HG03442 (cell line): ENCODE measurements at regions not wholly inside any gene's neighbourhood (a gene's known extent, or its start where the extent isn't known, plus 50 kb on each side); places are given as distances from the start of the nearest gene placed in this dataset.
A peak's percentile ranks its signal among the peaks of the same experiment; 100 is the strongest.
"Not testable (repeated sequence)": the region's sequence is repeated elsewhere in the genome, so short reads cannot be mapped to it uniquely, and the experiment has no call there.

Experiments
- ATAC-seq: cut with Tn5 transposase; IDR thresholded peaks from one replicate; pipeline ENCODE4 v1.9.1; 2021; ENCODE audit warnings: mild to moderate bottlenecking, moderate library complexity; ENCODE audit not compliant: unreplicated experiment

DNA sequence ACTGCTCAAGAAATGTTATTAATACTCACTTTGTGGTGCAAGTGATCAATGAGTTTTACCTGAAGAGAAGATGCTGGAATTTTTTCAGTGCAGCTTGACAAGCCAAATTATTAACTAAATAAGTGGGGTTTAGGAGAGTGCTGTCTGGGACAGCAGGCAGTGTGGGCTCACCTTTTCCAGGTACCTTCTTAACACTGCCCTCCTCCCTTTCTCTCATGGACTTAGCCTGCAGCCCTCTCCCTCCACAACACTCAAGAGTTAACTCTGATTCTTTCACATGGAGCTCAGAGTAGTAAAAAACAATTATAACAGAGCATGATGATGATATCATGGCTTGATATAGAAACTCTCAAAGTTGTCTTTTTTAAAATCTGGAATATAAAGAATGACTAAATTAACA, 404.8 kb upstream of the SLC30A5 start:
- ATAC-seq, result no peak

DNA sequence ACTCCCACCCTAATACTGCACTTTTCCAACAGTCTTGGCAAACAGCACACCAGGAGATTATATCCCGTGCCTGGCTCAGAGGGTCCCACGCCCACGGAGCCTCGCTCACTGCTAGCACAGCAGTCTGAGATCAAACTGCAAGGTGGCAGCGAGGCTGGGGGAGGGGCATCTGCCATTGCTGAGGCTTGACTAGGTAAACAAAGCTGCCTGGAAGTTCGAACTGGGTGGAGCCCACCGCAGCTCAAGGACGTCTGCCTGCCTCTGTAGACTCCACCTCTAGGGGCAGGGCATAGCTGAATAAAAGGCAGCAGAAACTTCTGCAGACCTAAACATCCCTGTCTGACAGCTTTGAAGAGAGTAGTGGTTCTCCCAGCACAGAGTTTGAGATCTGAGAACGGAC, 401.9 kb upstream of the SLC30A5 start:
- ATAC-seq, result not testable (repeated sequence)

DNA sequence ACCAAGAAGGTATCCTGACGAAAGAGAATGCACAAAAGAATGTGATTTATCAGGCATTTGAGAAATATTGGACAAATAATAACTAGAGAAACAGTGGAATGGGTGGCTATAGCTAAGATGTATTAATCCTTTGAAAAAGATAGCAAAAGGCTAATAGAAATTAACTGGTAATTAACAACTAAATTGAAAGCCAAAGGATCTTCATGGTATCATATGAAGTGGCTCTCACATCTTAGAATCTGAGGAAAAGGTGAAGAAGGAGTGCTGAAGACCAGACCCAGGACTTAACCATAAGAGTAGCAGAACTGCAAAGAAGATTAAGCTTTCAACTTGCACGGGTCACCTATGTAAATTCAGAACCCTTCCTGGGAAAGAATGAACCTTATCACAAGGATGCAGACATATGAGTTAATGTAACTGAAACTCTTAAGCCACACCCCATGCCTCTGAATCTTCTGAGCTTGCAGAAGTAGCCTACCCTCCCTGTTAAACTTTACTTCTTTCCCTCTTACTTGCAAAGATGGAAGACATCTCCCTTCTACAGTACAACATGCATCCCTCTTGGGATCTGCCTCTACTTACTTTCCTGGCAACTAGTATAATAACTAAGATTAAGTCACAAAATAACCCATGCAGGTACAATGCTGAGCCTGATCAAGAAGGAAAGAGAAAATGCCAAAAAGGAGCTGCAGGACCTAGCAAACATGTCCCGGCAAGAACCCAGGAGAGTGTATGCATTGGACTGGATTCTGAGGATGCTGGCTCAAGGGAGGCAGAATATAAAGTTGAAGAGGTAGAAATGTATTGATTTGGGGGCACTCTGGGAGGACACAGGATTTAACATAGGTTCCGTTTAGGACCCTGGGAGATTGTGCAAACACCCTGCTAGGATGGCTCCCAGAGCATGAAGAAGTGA, 395.5 kb upstream of the SLC30A5 start:
- no peak for ATAC-seq

DNA sequence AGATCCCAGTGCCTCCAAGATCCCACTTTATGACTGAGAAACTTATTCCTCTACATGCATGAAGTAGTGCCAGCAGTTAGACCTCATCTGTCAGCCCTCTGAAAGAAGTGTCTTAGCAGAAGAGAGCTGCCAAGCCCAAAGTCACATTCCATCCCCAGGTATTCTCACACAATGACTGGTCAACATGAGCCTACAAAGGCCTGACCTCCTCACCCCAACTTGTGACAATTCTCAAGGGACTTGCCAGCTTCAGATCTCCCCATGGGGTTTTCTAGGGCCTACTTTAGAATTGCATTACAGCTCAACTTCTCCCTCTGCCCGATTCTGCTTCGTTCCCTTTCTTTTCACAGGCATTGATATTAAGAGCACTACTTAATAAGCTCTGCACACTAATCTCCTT, 393.8 kb upstream of the SLC30A5 start:
- peak; percentile 54 for ATAC-seq

DNA sequence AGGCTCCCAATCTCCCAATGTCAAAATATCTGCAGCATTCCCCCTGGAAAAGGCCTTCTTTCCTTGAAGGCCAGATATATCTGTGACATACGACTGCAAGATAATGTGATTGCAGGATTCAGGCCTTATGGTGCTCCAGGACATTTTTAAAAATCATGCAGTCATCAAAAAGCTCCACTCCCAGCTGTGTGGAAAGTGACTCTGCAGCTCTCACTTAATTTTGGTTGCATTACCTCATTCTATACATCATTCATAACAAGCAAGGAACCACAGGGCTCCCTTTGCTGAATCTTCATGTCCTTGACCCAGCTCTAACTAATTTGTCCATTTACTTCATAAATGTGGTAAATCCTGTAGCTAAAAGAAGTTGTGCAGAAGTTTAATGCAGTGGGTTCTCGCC, 386.2 kb upstream of the SLC30A5 start:
- no peak for ATAC-seq

DNA sequence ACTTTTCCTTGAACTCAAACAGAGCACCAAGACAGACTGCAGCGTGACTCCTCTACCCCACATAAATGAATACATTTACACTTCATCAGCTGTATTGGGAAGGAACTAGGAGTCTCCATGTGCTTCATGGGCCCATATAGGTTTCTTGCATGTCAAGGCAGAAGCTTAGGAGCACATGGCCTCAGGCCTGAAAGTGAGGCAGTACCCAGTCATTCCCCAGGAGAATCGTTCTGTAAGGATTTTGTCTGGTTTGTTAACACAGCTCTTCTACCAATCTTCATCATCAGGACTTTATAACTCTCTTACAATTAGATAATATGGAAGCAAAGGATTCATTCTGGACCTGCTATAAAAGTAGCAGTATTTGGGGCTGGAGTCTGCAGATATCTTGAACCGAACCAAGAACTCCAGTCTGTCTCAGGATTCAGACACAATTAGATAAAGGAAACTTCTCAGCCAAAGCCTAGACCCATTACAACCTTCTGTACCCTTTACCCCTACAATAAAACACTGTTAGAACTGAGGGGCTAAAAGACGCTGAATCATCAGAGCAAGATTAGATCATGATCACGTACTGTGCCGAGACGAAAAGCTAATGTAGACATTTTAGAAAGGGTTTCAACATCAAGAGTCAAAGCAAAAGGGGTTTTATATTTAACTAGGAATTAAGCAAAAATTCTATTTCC, 385.5 kb upstream of the SLC30A5 start:
- ATAC-seq, result no peak

DNA sequence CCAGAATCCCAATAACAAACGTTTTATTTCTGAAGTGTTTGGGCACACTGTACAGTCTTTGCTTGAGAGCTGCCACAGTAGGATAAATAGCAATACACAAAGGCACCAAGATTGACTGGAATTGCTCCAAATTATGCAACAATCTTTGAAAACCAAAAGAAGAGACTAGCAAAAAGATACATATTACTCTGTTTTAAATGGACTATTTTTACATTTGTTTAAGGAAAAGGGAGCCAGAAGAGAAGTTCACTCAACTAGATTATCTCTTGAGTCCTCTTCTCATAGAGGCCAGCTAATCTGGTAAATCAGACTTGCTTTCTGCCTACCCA, 385.0 kb upstream of the SLC30A5 start:
- ATAC-seq, result no peak

DNA sequence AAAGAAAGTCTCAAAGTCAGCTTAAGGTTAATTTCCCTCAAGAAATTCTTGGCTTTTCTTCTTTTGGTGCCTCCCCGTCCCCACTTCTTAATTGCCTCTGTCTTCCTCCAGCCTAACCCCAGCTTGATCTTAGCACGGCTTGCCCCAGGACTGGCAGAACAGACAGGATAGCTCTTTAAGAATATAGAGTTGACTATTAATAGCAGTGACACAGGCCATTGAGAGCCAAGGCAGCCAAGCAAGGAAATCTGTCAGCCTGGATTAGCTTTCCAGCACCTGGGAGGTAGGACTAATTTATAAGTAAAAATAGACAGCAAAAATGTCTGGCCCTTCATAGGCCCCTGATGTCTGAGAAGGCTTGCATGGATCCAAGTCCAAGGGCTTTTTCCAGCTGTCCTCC, 384.6 kb upstream of the SLC30A5 start:
- no peak for ATAC-seq

DNA sequence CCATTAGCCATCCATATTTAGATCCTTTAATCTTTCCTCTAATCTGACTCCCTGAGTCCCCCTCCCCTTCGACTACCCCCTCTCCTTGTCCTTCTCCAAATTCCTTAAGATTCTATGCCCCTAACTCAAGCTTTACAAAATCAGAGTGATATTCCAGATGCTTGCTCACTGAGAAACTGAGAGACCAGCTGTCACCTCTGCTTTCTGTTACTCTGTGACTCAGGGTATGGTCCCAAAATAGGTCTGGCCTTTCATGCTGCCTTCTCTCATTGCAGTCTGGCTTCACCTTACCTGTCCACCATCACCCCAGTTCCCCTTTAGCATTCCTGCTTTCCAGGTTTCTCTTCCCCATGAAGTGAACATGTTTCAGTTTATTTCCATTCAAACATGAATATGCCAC, 383.3 kb upstream of the SLC30A5 start:
- ATAC-seq, result peak; percentile 39

DNA sequence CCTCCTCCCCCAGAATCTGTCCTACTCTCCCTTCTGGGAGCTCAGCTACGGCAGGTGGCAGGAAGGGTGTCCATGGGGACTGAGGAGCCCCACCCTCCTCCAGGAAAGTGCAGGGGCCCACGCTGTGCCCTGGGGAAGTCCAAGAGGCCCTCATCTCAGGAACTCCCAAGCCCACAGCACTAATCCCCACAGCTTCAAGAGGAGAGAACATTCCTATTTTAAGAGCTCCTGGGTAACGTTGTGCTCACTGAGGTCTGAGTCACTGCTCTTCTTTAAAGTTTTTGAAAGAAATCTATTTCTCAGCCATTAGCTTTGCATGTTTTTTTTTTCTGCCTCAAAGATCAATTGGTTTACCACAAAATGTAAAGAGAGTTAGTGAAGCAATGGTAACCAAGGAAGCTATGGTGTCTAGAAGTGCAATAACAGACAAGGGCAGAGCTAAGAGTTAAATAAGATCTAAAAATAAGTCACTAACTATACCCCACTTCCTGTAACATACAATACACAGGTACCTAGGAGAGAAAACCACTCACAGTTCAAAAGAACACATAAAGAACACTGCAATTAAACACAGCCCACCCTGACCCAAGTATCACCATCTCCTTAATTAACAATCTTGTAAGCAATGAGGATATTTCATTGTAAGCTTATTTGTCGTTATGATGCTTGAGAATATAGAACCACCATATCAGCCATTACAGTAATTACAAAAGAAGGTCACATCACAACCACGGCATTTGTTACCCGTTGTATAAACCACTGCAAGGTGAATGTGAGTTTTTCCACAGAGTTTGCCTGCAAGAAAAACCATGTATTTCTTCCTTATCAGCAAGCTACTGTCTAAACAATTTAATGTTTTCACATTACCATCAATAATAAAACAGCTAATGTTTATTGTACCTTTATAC, 382.3 kb upstream of the SLC30A5 start:
- peak; percentile 91 for ATAC-seq

DNA sequence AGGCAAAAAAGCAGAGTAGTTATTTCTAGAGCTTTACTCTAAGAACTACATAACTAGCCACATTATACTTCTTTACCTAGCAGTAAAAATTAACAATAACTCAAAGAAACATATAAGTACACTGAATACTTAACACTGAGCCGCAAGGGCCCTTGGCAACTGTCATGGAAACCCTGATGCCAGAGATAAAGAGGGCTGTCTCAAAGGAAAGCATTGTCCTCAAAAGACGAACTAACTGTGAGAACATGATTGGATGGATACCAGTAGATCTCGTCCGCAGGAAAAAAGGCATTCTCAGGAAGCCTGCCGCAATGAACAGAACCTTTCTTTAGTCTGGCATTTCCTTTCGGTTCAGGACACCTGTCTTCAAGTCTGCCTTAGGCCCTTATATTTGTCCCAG, 379.0 kb upstream of the SLC30A5 start:
- no peak for ATAC-seq

DNA sequence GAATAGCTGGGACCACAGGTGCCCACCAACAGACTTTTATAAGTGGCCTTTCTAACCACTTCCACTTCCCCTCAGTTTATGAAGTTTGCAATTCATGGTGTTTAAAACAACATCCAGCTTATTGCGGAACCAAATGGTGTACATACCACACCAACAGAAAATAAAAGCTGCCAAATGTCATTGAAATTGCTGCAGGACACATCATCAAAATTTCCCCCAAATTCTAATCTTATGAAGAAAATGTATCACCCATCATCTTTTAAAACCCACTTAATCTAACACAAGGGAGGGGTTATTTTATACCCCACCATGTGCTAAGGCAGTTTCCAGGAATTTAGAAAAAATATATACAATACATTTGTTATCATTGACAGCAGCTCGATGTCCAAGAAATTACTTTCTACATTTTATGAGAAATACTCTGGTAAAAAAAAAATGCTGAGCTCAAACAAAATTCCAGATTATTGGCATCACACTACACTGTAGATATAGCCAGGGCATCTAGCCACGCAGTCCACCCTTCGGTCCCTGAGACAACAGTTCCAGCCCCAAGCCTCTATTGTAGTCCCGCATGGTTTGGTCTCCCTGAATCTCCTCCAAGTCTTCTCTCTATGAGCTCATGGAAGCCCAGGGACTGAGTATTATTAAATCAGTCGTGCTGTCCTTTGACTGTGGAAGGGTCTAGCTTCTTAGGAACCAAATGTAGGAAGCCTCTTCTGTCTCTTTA, 372.8 kb upstream of the SLC30A5 start:
- no peak for ATAC-seq

DNA sequence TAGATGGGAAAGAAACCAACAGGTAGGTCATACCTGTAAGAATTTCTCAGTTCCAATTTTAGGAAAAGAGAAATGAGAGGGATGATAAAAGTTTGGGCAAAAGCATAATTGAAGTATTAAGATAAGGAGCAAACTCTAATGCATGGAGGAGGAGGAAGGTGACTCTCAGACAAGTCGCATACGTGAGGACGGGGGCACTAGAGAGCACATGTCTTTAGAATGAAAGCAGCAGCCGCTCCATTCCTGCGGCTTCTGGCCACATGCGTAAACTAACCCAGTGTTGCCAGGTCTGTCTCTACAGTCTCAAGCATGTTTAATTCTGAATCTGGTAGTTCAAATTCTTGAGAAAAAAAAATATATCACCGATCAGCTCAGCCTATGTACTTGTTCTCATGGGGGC, 371.5 kb upstream of the SLC30A5 start:
- no peak for ATAC-seq

DNA sequence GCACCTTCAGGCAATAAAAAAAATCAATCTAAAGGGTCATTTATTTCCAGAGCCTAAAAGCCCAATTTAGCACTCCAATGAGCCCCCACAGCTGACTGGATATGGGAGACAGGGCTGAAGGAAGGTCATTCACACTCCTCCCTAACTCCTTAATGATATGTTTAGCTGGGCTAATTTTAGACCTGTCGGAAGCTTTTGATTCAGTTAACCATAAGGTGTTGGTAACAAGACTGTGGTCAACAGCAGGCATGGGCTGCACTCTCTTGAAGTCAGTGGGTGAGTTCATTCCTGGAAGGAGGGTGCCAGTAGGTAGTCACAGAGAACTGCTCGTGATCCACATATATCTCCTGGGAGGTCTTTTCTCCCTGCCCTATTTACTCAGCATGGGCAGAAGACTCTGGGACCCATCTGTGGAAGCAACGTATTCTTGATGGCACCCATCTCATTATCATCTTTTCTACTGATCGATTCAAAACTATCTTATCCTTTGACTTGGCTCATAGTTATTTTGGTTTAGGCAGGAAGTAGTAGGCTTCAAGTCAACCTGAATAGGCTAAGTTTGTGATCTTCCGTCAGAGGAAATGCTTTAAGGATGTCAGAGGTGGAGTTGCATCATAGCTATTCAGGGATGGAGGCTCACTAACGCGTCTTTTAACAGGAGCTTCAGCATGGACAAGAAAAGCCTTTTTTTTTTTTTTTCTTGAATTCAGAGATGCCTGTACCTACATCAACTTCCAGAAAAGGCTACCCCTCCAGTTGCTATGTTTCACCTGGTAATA, 367.7 kb upstream of the SLC30A5 start:
- no peak for ATAC-seq

DNA sequence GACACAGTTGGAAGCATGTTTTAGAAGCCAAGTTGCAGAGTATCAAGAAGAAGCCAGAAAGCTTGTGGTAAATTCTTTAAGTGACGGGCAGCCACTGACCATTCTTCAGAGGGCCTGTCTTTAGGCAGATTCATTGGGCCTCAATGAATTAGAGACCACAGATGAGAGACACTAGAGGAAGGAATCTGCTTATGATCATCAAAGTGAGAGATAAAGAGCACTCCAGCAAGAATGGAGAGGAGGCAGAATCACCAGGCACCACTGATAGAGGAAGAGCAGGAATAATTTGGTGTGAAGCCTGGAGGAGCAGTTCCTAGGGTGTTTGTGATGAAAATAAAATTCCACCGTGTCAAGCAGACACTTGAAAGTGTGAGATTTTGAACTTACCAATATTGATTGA, 365.9 kb upstream of the SLC30A5 start:
- ATAC-seq, result no peak

DNA sequence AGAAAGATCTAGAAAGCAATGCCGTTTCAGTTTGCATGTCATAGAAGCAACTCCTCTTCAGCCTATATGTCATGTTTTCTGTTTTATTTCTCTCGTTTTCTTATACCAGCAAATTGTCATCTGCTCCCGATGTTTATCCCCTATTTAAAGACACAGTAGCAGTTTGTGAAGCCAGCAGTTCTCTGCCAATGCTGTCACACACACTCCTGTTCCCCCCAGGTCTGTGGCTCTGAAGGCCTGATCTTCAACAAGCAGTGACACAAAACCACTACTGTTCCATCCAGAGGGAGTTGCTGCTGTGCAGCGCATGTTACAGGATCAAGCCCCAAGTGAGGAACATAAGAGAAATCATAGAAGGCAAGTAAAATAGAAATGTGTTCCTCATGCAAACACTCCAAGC, 364.1 kb upstream of the SLC30A5 start:
- ATAC-seq, result no peak

DNA sequence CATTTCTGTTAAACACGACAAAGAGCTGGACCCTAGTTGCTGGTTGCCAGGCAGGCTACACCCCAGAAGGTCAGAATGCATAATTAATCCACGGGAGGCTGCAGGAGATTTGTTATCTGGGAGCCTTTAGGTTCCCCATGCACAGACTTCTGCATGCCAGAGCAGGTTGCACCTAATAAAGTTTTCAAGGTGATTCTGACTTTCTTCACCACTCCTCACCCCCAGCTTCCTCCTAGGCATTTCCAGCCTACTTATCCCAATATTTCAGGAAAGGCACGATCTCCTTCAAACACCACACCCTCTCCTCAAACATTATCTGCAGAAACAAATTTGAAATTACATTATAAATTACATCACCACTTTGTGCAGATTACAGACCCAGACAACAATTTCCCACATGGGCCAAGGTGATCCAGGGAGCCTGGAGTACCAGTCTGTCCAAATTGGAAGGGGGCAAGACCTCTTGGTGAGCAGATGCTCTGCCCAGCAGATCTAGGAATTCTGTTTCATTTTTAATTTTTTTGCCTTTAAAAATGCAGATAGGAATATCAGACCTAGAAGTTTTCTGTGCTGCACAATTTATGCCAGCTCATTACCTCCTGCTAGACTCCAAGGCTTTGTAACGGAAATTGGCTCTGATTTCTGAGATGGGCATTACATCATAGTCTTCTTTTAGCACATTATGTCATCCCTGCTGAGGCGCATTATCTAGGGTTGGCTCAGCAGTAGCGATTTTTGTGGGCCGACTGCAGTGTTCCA, 363.4 kb upstream of the SLC30A5 start:
- ATAC-seq, result no peak

DNA sequence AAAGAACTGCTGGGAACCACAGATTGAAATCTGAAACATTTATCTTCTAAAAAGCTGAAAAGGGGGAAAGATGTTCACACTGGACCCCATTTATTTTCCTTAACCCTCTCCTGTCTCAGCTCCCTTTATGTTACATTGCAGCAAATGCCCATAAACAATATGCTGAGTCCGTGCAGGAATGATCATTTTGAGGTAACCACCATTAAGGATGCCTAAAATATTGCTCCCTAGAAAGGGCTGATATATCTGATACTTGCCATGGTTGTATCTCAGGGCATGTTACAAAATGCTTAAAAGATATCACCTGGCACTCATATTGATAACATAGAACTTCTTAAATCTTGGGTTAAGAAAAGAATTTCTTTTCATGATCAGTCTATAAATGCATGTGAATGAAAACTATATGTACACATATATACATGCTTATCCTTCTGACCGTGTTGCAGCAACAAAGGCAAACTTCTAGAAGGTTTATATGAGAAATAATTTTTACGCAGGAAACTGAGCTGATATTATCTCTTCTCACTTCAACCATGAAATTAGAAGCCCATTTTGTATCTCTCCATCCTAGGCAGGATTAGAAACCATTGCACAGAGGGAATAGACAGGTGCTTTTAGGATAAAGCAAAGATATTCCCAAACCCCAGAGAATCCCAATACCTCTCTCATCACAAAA, 362.7 kb upstream of the SLC30A5 start:
- no peak for ATAC-seq

DNA sequence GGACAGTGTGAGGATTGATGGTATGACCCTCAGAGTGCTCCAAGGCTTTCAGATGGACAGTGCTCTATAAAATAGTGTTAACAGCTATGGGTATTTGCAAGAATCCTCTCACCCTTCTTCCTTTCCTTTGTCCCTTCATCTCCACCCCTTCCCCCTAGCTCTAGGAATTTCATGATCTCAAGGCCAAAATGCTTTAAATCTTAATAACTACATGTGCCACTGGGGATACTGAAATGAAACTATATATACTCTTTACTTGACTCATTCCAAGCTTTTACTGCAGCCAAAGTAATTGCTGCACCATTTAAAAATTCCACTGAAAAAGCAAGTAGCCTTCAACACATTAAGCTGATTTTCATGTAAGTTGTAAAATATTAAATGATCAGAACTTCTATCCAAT, 361.6 kb upstream of the SLC30A5 start:
- ATAC-seq, result no peak
